ENCODE measurements at regions not wholly inside any gene's neighbourhood (a gene's known extent, or its start where the extent isn't known, plus 50 kb on each side); places are given as distances from the start of the nearest gene placed in this dataset.
"Not testable (repeated sequence)": the region's sequence is repeated elsewhere in the genome, so short reads cannot be mapped to it uniquely, and the experiment has no call there.

GRCh38 chr16:17002565-17002964 lies 468.2 kb downstream of the XYLT1 start:
- no peak for DNase-seq (ENCODE audit: low read depth in 2 of 2)

- not testable (repeated sequence) for DNase-seq (ENCODE audit: low read depth in 2 of 2)
Observed at GRCh38 chr16:17005963-17006362, 464.8 kb downstream of the XYLT1 start.

- DNase-seq (ENCODE audit: low read depth in 2 of 2), result no peak
Observed at GRCh38 chr16:17011712-17012111, 459.0 kb downstream of the XYLT1 start.

- DNase-seq (ENCODE audit: low read depth in 2 of 2), result no peak
Observed at GRCh38 chr16:17013038-17013437, 457.7 kb downstream of the XYLT1 start.

- no peak for DNase-seq (ENCODE audit: low read depth in 2 of 2)
Observed at GRCh38 chr16:17014484-17015121, 456.2 kb downstream of the XYLT1 start.

- no peak for DNase-seq (ENCODE audit: low read depth in 2 of 2)
Observed at GRCh38 chr16:17015702-17016101, 455.1 kb downstream of the XYLT1 start.

- no peak for DNase-seq (ENCODE audit: low read depth in 2 of 2)
Observed at GRCh38 chr16:17017442-17017841, 453.3 kb downstream of the XYLT1 start.

- no peak for DNase-seq (ENCODE audit: low read depth in 2 of 2)
Observed at GRCh38 chr16:17018585-17018939, 452.2 kb downstream of the XYLT1 start.

GRCh38 chr16:17019366-17019765 lies 451.4 kb downstream of the XYLT1 start:
- no peak for DNase-seq (ENCODE audit: low read depth in 2 of 2)

GRCh38 chr16:17023606-17024005 lies 447.2 kb downstream of the XYLT1 start:
- no peak for DNase-seq (ENCODE audit: low read depth in 2 of 2)

- DNase-seq (ENCODE audit: low read depth in 2 of 2), result no peak
Observed at GRCh38 chr16:17024514-17024913, 446.2 kb downstream of the XYLT1 start.

- DNase-seq (ENCODE audit: low read depth in 2 of 2), result peak; percentile 24 to 31
Observed at GRCh38 chr16:17026600-17027242, 444.0 kb downstream of the XYLT1 start.

- no peak for DNase-seq (ENCODE audit: low read depth in 2 of 2)
Observed at GRCh38 chr16:17027488-17028129, 443.2 kb downstream of the XYLT1 start.

GRCh38 chr16:17029602-17030350 lies 441.0 kb downstream of the XYLT1 start:
- DNase-seq (ENCODE audit: low read depth in 2 of 2), result no peak

GRCh38 chr16:17031484-17032268 lies 439.1 kb downstream of the XYLT1 start:
- DNase-seq (ENCODE audit: low read depth in 2 of 2), result no peak

- DNase-seq (ENCODE audit: low read depth in 2 of 2), result no peak
Observed at GRCh38 chr16:17032332-17032731, 438.4 kb downstream of the XYLT1 start.

GRCh38 chr16:17034477-17035252 lies 436.1 kb downstream of the XYLT1 start:
- no peak for DNase-seq (ENCODE audit: low read depth in 2 of 2)

- DNase-seq (ENCODE audit: low read depth in 2 of 2), result no peak
Observed at GRCh38 chr16:17037499-17037898, 433.3 kb downstream of the XYLT1 start.

GRCh38 chr16:17038415-17038814 lies 432.3 kb downstream of the XYLT1 start:
- no peak for DNase-seq (ENCODE audit: low read depth in 2 of 2)

GRCh38 chr16:17049109-17049508 lies 421.7 kb downstream of the XYLT1 start:
- DNase-seq (ENCODE audit: low read depth in 2 of 2), result not testable (repeated sequence)

- no peak for DNase-seq (ENCODE audit: low read depth in 2 of 2)
Observed at GRCh38 chr16:17050468-17050867, 420.3 kb downstream of the XYLT1 start.

Measured in stimulated activated CD8-positive, alpha-beta memory T cell treated with anti-CD3 and anti-CD28 coated beads, Interleukin-7, amount 100 ng/mL, for 4 hours (primary cell).